Ovary (tissue), 7 donors: ENCODE measurements at regions not wholly inside any gene's neighbourhood (a gene's known extent, or its start where the extent isn't known, plus 50 kb on each side); places are given as distances from the start of the nearest gene placed in this dataset.

Source experiments
- DNase-seq, 5 donors: peaks; one replicate each; pipeline ENCODE4 v3.0.0-alpha.2; 2019 to 2020
- H3K27ac ChIP-seq, 2 donors: fragments of 200-600 bp; one replicate each; pipeline versions ENCODE4 v1.5.1 to v1.8.0; 2019 to 2022
- H3K27me3 ChIP-seq: fragments of 200-600 bp; one replicate; pipeline ENCODE4 v1.8.0; 2022
- H3K36me3 ChIP-seq: fragments of 200-600 bp; sonication (generic); one replicate; pipeline ENCODE4 v1.5.1; 2019
- H3K4me1 ChIP-seq: one replicate; pipeline ENCODE4 v1.8.1; 2013; ENCODE audit warnings: mild to moderate bottlenecking, moderate library complexity; ENCODE audit not compliant: insufficient read depth
- H3K4me3 ChIP-seq: fragments of 200-600 bp; sonication (generic); one replicate; pipeline ENCODE4 v1.5.1; 2017
- H3K9me3 ChIP-seq, 2 donors: fragments of 200-600 bp in 1 of 2; sonication (generic) in 1 of 2; one replicate each; pipeline versions ENCODE4 v1.5.1 to v1.8.1; 2013 to 2019; ENCODE audit warnings: mild to moderate bottlenecking in 1 of 2, moderate library complexity in 1 of 2
- EP300 ChIP-seq: sonication (generic); formaldehyde crosslinking; IDR thresholded peaks from one replicate; pipeline ENCODE4 v1.6.1; 2017; ENCODE audit warnings: antibody characterized with exemption
- POLR2A ChIP-seq: fragments of 450-650 bp; IDR thresholded peaks from one replicate; pipeline ENCODE4 v1.6.1; 2017; ENCODE audit warnings: antibody characterized with exemption, mild to moderate bottlenecking, moderate library complexity
- WGBS, 3 donors: extraction: QIAGEN DNeasy Blood & Tissue Kit in 1 of 3; methylation state at CpG; one replicate each; pipeline versions ENCODE4 v1.1.5 to v1.1.7; 2013 to 2017; 5-methylcytosine and 5-hydroxymethylcytosine counted together
- intact Hi-C, 4 donors: fragments of 100-400 bp; cut with DNase I; formaldehyde crosslinking; loops; one replicate each; pipeline versions ENCODE4 v1.11.0 to v1.15.1; 2022 to 2023
- TF ChIP-seq, protein P1 (sequence below), 3 donors: fragments of 450-650 bp in 2 of 3; fragments of 200-600 bp in 1 of 3; IDR thresholded peaks; one replicate each; pipeline versions ENCODE4 v1.5.1 to v1.8.0; 2016 to 2022; ENCODE audit warnings: antibody characterized with exemption in 3 of 3, mild to moderate bottlenecking in 1 of 3
- donor health status: DM: no; HTN: no; CAD: no; lungs with moderate emphysema.
- donor health status: DM: no; HTN: no; CAD: no.
- donor health status: Bipolar disorder and iron deficiency.
- donor health status: DM: no; HTN: no; CAD: no.
- donor health status: DM: yes; HTN: yes; CAD: no.

- TF ChIP-seq POLR2A: no peak
Measured at GRCh38 chr18:65403534-65403933, 347.3 kb upstream of the CDH7 start.

DNA sequence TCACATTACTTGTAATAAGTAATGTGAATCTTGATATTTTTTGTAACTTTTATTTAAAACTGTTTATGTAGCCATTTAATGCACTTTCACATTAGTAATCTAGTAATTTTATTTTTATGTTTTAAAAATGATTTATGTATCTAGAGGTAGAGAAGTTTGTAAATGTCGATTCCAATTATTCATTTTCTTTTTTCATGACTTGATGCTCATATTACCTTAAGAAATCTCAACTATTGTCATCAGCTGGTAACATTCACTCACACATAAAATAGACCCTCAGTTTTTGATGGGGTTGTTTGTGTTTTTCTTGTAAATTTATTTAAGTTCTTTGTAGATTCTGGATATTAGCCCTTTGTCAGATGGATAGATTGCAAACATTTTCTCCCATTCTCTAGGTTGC lies 351.7 kb upstream of the CDH7 start:
- no peaks in the 10 kb centered on the region for H3K36me3 ChIP-seq
- H3K4me1 ChIP-seq: no peaks in the 10 kb centered on the region
- H3K4me3 ChIP-seq: no peak overlapping the region
- no peaks in the 10 kb centered on the region for H3K9me3 ChIP-seq
- H3K27ac ChIP-seq: no peak overlapping the region
- H3K27me3 ChIP-seq: no peaks in the 10 kb centered on the region
- intact Hi-C loops: no loop called here
- no peak for DNase-seq
- TF ChIP-seq, protein P1, sequence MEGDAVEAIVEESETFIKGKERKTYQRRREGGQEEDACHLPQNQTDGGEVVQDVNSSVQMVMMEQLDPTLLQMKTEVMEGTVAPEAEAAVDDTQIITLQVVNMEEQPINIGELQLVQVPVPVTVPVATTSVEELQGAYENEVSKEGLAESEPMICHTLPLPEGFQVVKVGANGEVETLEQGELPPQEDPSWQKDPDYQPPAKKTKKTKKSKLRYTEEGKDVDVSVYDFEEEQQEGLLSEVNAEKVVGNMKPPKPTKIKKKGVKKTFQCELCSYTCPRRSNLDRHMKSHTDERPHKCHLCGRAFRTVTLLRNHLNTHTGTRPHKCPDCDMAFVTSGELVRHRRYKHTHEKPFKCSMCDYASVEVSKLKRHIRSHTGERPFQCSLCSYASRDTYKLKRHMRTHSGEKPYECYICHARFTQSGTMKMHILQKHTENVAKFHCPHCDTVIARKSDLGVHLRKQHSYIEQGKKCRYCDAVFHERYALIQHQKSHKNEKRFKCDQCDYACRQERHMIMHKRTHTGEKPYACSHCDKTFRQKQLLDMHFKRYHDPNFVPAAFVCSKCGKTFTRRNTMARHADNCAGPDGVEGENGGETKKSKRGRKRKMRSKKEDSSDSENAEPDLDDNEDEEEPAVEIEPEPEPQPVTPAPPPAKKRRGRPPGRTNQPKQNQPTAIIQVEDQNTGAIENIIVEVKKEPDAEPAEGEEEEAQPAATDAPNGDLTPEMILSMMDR (IDR thresholded peaks at IDR 0.05): no peak
- TF ChIP-seq EP300 (no peak), POLR2A (no peak)
- WGBS, 3 donors: 77 to 81% (median 80%) methylated on average over 1 of the region's 1 CpG

More at GRCh38 chr18:65403534-65403933, 347.3 kb upstream of the CDH7 start:
- DNase-seq: no peak
- no peaks in the 10 kb centered on the region for H3K9me3 ChIP-seq
- H3K36me3 ChIP-seq: no peaks in the 10 kb centered on the region
- H3K4me3 ChIP-seq: no peak overlapping the region
- no peaks in the 10 kb centered on the region for H3K4me1 ChIP-seq
- intact Hi-C loops: no loop called here
- no peak overlapping the region for H3K27ac ChIP-seq
- H3K27me3 ChIP-seq: no peaks in the 10 kb centered on the region

DNA sequence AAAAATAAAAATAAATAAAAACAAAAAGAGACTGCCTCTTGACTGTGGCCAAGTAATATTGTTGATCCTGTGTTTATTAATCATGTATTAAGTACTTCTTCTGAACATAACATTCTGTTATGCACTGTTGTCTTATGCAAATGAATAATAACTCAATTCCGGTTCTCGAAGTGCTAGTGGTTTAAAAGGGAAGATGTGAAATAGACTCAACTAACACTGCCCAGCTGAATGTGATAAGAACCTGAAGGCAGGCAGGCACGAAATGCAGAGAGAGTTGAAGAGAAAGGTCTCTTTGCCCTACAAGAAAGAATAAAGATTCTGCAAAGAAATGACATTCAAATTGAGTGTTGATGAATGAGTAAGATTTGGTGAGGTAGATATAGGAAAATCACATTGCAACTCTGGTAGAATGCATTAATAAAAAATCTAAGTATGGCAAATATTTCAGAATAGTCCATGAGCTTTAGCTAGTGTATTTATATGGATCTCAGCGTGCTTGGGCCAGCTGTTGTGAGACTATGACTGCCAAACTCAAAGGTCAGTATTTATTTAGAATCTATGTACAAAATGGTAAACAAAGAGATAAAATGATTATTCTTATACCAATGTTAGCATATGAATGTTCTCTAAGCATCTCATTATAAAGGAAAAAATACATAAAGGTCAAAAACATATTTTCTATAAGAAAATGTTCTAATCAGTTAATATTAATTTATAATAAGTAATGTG lies 352.3 kb upstream of the CDH7 start:
- TF ChIP-seq, protein P1 (IDR thresholded peaks at IDR 0.05): no peak
- TF ChIP-seq POLR2A: no peak
- no peak for TF ChIP-seq EP300
- Histone ChIP-seq H3K9me3 (no peaks in the 10 kb centered on the region), H3K27me3 (no peaks in the 10 kb centered on the region), H3K36me3 (no peaks in the 10 kb centered on the region), H3K27ac (no peak overlapping the region), H3K4me3 (no peak overlapping the region), H3K4me1 (no peaks in the 10 kb centered on the region)
- DNase-seq: no peak
- WGBS, 3 donors: 42 to 66% (median 47%) methylated on average over 4 of the region's 4 CpGs
- intact Hi-C loops: no loop called here

- no peak for TF ChIP-seq POLR2A
- TF ChIP-seq EP300: no peak
- TF ChIP-seq, protein P1 (IDR thresholded peaks at IDR 0.05): no peak
- H3K4me1 ChIP-seq: no peaks in the 10 kb centered on the region
- DNase-seq: no peak
- H3K36me3 ChIP-seq: no peaks in the 10 kb centered on the region
- no peaks in the 10 kb centered on the region for H3K9me3 ChIP-seq
- H3K27ac ChIP-seq: no peak overlapping the region
- intact Hi-C loops: no loop called here
- H3K4me3 ChIP-seq: no peak overlapping the region
- H3K27me3 ChIP-seq: no peaks in the 10 kb centered on the region
- WGBS, 3 donors: 7 to 19% (median 8%) methylated on average over 3 of the region's 3 CpGs
Measured at GRCh38 chr18:65380986-65381385, 369.8 kb upstream of the CDH7 start.

- TF ChIP-seq EP300 (no peak), POLR2A (no peak)
- TF ChIP-seq, protein P1 (IDR thresholded peaks at IDR 0.05): no peak
- no peaks in the 10 kb centered on the region for H3K9me3 ChIP-seq
- no peaks in the 10 kb centered on the region for H3K27me3 ChIP-seq
- H3K4me3 ChIP-seq: no peak overlapping the region
- intact Hi-C loops: no loop called here
- no peak for DNase-seq
- no peaks in the 10 kb centered on the region for H3K4me1 ChIP-seq
- no peak overlapping the region for H3K27ac ChIP-seq
- H3K36me3 ChIP-seq: no peaks in the 10 kb centered on the region
Measured at GRCh38 chr18:65380571-65380970, 370.2 kb upstream of the CDH7 start.
